ENCODE measurements at regions not wholly inside any gene's neighbourhood (a gene's known extent, or its start where the extent isn't known, plus 50 kb on each side); places are given as distances from the start of the nearest gene placed in this dataset.

DNA sequence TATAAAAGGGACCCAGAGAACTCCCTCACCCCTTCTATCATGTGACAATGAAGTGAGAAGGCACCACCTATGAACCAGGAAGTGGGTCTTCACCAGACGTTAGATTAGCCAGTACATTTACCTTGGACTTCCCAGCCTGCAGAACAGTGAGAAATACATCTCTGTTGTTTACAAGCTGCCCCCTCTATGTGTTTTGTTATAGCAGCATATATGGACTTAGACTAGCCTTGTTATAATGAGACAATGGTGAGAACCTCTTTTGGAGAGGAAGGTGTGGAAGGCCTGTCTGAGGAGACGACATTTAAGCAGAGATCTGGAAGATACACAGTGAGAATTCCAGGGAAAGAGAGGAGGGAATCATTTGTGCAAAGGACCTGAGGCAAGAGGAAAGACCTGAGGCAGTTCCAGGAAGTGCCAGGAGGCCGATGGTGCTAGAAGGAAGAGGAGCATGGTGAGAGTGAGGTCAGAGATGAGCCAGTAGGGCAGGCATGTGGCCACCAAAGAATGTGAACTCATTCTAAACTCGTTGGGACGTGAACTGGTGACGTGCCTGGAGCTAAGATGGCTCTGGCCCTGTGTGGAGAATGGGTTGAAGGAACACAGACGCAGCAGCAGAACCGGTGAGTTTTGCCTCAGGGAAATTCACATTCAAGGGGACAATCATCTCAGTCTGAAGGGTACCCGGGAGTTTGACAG is 98.9 kb upstream of the IRF2BP2 start:
- no peak for DNase-seq

DNA sequence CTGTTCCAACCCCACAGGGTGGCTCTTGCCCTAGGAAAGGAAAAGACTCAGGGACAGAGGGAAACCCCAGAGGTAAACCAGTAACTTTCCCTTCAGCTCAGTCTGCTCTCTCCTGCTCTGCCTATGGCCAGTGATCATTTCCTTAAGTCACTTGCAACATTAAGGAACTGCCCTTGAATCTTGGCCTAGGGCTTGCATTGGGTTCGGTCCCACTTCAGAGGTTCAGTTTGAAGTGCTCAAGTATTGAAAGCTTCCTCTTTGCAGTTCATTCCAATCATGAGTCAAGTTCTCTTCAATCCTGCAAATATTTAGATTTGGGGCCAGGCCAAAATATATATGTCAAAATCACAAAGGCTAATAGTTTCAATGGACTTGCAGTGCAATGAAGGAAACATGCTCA is 97.7 kb upstream of the IRF2BP2 start:
- no peak for DNase-seq

DNA sequence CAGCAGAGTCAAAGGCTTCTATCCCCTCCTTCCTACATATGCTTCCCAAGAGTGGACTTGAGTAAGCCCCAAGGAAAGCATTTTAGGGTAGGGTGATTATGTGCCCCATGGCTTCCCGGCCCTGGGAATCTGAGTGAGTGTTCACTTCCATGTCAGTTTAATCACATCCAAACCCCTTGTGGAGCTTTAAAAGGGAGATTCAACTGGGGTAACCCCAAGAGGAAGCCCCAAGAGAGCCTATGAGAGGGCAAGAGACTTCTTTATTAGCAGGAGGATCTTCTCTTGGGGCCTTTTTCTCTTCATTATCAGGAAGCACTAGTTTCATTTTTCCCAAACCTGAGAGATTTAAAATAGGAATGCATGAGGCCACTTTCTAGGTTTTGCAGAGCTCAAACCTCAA is 97.0 kb upstream of the IRF2BP2 start:
- DNase-seq, result no peak

DNA sequence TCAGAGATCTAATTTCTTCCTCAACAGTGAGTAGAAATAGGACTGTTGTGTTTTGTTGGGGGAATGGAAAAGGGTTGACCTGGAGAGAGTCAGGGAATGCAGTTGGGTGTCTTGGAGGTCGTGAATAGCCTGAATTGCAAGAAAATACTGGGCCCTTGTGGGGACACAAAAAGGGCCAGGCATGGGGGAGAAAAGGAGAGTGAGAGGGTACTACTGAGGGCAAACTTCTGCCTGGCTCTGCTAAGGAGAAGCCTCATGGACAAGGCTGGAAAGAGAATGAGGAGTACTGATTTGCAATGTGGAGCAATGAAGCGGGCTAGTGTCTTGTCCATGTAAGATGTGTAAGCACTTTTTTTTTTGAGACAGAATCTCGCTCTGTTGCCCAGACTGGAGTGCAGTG is 96.2 kb upstream of the IRF2BP2 start:
- DNase-seq, result no peak

DNA sequence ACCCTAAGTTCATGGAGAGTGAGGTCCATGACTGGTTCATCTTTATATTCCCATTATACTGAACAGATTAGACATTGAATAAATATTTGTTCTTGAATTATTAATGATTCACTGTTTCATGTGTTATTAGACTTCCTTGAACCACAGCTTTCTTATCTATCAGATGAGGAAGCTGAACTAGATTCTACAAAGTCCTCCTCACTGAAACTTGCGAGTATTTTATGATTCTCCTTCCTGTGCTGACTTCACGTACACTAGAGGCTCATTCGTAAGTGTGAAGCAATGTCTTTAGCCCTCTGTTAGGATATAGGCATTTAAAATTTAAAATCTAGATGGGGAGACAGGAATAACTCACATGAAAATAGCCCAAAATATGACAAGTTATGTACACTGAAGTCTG is 95.6 kb upstream of the IRF2BP2 start:
- no peak for DNase-seq

DNA sequence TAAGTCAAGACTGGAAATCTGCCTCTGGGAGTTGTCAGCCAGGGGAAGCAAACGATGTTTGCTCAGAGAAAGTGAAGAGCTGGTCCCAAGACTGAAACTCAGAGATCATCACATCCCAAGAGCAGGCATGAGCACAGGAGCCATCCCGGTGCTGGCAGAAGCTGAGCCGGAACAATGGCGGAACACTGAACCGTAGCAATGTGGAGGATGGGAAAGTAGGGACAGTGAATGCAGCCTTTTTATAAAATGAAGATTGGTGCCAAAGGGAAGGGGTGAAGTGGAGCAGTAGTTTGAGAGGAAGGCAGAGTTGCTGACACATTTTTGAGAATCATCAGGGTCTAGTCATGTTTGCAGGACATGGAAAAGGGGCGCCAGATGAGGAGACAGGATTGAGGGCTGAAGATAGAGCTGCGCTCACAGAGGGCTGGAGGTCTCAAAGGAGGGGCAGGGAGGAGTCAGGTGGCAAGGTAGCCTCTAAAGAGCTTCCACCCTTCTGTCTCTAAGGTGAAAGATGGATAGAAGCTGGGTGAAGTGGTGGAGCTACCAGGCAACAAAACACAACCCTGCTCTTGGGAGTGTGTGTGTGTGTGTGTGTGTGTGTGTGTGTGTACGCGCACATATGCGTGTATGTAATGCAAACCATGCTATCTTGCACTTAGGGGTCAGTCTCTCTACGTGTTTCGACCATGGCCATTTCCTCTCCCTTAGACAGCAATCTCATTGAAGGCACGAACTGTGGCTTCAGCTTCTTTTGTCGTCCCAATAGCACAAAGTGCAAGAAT is 94.3 kb upstream of the IRF2BP2 start:
- DNase-seq, result no peak

DNA sequence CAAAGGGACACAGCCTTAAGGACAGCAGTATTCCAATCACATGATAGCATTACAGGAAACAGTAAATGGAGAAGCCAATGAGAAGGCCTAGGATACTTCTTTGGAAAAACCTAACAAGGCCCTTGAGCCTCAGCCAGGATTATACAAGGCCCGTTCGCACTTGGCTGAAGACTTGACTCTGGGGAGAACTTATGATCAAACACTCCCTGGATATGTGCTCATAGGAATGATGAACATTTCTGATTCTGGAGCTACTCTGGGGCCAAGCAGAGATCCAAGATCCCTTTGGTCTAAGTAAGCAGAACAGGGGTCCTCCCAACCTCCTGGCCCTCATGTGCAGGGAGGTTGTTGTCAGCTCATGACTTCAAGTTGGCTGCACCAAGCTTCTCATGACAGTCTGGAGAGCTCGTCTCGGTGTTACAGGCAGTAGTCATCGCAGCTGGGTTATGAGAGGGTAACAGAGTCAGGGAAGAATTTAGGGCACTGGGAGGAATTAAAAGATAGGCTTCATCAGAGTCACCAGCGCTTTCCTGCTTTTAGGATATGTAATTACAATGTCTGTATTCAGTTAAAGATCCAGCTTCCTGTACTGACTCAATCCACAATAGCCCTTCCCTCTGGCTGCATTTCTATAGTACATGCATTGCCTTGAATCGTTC is 92.5 kb upstream of the IRF2BP2 start:
- DNase-seq, result no peak

DNA sequence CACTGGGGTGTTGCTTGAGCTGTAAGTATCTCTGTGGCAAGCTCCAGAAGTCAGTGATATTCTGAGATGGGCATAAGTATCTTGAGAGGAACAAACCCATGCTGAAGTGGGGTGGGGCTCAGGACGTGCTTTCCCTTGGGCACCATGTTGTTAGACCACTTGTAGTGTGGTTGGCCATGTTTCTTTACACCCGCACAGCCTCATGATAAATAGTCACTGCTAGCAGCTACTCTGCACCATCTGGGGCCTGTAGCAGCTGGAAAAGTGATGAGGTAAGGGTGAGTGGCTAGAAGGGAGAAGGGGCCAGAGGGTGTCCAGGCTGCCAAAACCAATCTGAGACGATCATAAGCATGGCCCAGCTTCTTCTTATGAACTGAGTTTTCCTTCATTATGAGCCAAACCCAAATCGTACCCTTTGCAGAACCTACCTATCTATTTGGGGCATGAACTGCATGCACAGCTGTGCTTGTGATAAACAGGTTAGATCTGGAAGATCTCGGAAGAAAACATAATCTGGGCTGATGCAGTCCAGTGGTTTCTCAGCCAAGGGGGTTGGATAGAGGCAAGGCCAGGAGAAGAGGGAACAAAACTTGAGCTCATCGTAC is 91.9 kb upstream of the IRF2BP2 start:
- DNase-seq, result no peak

DNA sequence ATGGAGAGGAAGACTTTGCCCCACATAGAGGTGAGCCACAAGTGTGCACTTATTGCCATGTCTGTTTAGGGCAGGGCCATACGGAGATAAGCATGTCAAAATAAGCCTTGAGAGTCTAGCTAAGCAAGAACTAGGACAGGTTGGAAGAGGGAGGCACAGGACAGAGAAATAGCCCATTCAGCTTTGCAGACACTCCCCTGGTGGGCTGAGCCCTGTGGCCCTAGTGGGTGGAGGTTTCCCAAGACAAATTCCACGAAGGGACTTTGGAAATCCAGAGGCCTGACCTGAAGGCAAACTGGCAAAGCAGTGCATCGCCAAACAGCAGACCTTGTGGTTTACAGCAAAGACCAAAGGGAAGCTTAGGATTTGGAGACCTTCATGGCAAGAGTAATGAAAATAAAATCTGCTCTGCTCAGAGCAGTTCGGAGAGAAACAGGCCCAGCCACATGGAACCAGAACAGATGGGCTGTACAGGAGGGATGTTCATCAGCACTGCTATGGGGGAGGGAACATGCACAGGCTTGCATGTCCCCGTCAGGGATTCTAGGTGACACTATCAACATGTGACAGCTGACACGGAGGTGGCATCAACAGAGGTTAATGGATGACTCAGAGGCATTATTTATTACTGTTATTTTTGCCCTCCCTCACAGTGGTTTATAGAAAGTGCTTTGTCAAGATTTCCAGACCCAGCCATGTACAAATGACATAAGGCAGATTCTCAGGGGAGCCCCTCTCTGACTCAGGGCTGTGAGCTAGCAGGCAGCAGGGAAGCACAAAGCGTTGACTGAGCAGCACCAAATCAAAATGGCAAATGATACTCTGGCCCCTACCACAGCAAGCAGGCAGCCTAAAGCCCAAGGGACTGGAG is 90.1 kb upstream of the IRF2BP2 start:
- no peak for DNase-seq

DNA sequence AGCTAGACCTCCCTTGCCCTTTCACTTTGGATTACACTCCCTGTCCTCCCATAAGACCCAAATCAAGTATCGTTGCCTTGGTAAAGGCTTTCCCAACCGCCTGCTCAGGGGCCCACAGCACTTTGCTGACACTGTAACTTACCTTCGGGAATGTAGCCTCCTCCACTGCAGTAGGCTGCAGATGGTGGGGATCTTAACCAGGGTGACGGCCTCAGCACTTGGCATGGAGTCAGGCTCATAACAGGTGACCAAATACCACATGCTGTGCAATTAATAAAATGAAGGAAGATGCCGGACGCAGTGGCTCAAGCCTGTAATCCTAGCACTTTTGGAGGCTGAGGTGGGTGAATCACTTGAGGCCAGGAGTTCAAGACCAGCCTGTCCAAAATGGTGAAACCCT is 88.7 kb upstream of the IRF2BP2 start:
- DNase-seq, result no peak

DNA sequence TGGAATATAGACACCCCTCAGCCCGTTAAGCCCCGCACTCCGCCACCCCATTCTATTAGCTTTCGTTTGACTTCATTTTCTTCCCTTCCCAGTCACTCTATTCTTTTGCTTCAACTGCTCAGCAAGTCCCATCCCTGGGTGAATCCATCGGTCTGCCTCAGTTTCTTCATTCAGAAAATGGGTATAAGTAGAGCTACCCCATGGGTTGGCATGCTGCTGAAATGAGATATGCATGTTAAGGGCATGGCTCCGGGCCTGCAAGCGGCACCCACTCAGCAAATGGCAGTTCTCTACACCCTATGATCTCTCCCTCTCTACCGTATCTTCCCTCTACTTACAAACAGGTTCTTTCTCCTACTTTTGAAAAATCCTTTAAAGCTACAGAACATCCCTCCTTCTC is 87.8 kb upstream of the IRF2BP2 start:
- DNase-seq, result no peak

DNA sequence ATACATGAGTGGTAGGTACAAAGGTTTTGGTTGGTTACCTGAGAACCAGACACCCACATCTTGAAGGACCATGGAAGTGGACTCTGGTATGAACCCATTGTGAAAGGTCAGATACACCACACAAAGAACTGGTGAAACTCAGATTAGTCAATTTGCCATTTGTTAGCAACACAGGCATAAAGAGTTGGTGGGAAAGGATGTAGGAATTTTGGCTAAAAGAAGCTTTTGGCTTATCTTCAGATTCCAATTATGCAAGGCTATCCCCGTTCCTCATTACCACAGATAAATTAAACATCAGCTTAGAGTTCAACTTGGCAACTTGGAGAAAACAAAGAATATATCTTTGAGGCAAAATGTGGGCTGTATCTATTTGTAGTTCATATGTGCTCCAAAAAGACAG is 87.0 kb upstream of the IRF2BP2 start:
- DNase-seq, result no peak

DNA sequence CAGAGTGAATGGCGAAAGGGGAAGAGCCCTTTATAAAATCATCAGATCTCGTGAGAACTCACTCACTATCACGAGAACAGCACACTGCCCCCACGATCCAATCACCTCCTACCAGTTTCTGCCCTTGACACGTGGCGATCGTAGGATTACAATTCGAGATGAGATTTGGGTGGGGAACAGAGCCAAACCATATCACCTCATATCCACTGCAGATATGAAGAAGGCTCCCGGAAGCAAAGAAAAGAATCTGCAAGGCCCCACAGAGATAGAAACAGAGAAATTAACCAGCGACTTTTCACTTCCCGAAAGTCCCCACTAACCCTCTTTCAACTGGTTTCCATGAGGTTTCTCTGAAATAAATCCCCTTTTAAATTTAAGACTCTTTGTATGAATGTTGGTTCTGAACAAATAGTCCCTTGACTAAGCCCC is 86.2 kb upstream of the IRF2BP2 start:
- DNase-seq, result no peak

DNA sequence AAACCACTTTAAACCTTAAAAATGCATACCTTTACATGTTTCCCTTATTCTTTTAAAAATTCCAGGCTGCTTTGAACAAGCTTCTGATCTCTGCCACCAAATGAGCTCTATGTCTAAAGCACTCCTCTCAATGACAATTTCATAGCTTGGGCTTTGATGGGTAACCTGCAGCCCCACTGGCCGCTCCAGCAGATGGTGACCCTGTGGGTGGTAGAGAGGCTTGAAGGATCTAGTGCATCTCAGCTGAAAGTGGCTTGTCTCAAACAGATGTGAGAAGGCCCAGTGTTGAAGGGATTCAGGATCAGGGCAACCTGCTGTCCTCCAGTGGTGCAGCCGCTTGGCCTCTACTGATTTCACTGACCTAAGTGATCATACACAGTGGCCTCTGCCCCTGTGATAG is 84.7 kb upstream of the IRF2BP2 start:
- DNase-seq, result no peak

DNA sequence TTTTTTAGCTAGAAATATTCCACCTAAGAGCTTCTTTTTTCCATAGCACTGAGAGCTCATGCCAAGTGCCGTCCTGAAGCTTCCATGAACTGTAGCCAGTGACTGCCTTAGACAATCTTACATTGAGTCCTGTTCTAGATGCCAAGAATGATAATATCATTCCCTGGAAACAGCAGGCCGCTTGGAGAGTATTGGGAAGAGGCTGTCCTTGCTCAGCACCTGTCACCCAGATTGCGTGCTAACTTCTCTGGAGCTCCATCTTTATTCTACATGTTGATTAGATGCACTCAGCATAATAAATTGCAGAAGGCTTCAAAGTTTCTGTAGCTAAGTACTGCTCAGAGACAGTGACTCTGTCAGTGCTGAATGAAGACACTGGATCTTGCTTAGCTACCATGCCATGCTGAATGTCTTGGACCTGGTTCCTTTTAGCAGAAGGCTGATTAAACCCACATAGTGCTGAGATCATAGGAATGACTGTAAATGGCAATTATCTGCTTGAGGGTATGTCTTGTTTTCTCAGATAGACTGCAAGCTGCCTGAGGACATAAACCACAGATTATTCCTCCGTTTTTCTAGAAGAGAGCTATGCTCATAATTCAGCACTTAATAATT is 83.1 kb upstream of the IRF2BP2 start:
- no peak for DNase-seq

DNA sequence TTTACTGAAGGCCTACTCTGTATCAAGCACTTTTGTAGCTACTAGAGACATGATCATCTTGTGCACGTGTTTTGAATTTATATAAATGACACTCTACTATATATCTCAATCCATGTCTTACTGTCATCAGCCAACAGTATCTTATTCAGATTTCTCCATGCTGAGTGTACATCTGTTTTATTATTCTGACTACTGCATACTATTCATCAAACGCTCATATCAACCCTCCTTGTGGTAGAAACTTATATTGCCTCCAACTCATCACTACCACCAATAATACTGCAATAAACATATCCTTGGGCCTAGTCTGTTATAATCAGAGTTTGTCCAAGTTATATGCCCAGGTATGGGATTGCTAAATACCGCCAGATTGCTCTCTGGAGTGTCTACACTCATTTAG is 81.6 kb upstream of the IRF2BP2 start:
- DNase-seq, result no peak

DNA sequence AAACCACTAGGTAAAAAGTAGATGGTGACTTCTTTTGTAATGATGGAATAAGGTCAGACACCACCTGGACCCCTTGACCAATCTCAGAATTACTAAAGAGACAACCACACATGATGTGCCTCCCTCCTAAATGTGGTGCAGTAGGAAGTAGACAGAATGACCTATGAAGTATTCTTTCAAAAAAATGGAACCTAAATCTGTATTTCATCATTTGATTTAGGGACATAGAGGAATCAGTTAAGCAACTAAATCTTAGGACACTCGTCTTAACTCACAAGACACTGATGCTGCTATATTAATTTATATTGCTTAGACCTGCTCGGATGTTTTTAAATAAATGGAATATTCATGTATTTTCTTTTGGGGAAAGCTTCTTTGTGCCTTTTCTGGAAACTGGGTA is 80.9 kb upstream of the IRF2BP2 start:
- DNase-seq, result no peak

DNA sequence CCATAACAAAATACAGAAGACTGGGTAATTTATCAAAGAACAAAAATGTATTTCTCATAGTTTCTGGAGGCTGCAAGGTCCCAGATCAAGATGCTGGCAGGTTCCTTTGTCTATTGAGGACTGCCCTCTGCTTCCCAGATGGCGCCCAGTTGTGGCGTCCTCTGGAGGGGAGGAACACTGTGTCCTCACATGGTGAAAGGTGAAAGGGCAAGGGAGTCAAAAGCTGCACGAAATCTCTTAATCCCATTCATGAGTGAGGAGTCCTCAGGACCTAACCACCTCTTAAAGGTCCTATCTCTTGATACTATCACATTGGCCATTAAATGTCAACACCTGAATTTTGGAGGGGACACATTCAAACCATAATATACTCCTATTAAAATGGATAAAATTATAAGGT is 79.3 kb upstream of the IRF2BP2 start:
- DNase-seq, result no peak

DNA sequence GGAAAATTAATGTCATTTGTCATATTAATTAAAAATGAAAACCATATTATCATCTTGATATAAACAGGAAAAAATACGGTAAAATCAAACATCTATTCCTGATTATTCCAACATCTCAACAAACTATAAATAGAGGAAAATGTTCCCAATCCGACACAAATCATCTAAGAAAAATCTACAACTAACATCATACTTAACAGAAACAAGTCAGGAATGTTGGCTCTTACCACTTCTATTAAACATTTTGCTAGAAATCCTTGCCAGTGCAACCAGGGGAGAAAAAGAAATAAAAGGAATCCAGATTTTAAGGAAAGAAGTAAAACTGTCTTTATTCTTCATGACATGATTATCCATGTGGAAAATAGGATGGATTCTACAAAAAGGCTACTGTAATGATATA is 77.0 kb upstream of the IRF2BP2 start:
- no peak for DNase-seq

DNA sequence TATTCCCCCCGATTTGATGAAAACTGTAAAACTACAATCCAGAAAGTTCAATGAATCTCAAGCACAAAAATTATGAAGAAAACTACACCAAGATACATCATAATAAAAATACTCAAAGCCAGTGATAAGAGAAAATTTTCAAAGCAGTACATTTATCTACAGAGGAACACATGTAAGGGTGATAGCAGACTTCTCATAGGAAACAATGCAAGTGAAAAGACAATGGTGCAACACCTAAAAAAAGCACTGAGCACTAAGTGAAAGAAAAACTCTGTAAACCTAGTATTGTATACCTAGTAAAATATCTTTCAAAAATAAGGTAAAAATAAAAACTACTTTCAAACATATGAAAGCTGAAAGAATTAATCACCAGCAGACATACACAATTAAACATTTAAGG is 76.1 kb upstream of the IRF2BP2 start:
- DNase-seq, result no peak

DNA sequence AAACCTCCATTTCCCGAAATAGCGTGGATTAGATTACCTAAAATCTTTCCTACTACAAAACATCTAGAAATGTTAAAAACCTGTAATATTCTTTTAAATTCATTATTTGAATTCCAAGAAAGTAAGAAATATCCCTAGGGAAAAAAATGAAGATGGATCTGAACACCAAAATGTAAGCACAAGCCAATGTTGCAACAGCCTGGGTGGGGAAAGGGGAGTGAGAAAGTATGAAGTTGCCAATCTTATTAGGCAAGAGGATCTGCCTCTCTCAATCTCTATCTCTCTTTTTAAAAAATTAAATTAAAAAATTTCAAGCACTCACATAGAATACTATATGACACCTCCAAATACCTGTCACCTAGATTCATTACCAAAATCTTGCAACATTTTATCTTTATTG is 74.9 kb upstream of the IRF2BP2 start:
- DNase-seq, result no peak
